DOHH2 (cell line): ENCODE measurements at regions not wholly inside any gene's neighbourhood (a gene's known extent, or its start where the extent isn't known, plus 50 kb on each side); places are given as distances from the start of the nearest gene placed in this dataset.

Experiments used
- CTCF ChIP-seq: fragments of 200-600 bp; sonication (generic); IDR thresholded peaks from one replicate; pipeline ENCODE4 v1.5.1; 2014; ENCODE audit warnings: antibody characterized with exemption, mild to moderate bottlenecking, low read depth, low read length; ENCODE audit not compliant: poor library complexity, severe bottlenecking
- EZH2phosphoT487 ChIP-seq: fragments of 200-600 bp; sonication (generic); IDR thresholded peaks from 2 replicates; pipeline ENCODE4 v1.6.1; 2017; ENCODE audit warnings: borderline replicate concordance, mild to moderate bottlenecking, antibody characterized with exemption, low read length, moderate library complexity, mixed read lengths

- TF ChIP-seq CTCF (no peak), EZH2phosphoT487 (no peak)
Measured at GRCh38 chr7:131002600-131002999, 268.6 kb upstream of the KLF14 start.
